Naive thymus-derived CD4-positive, alpha-beta T cell (primary cell): ENCODE measurements at regions not wholly inside any gene's neighbourhood (a gene's known extent, or its start where the extent isn't known, plus 50 kb on each side); places are given as distances from the start of the nearest gene placed in this dataset.

ENCODE experiments used
- ATAC-seq: fragments of 150-1000 bp; cut with Tn5 transposase; 2 replicates; pipeline ENCODE4 v1.10.0; 2021; ENCODE audit warnings: mild to moderate bottlenecking, moderate library complexity
- CTCF ChIA-PET: fragments of 350-600 bp; sonication (Branson Sonifier 250); formaldehyde crosslinking; loops from one replicate; lab custom pipeline; 2021; ENCODE audit warnings: antibody characterized with exemption; lab: Charles Lee
- POLR2A ChIA-PET: fragments of 350-600 bp; sonication (Branson Sonifier 250); formaldehyde crosslinking; loops from one replicate; lab custom pipeline; 2021; ENCODE audit warnings: antibody characterized with exemption, inconsistent platforms; lab: Charles Lee
- DNase-seq, 9 donors: peaks; one replicate each; pipeline versions ENCODE4 v3.0.0 to v3.0.0-alpha.2; 2020 to 2022; ENCODE audit warnings: mixed read lengths in 1 of 9
- H3K27ac ChIP-seq: one replicate; pipeline ENCODE4 v1.7.0; 2013; ENCODE audit warnings: mild to moderate bottlenecking, low read depth, low read length, moderate library complexity
- H3K27me3 ChIP-seq, 2 donors: one replicate each; pipeline ENCODE4 v1.7.0; 2013; ENCODE audit warnings: low read length in 2 of 2, mild to moderate bottlenecking in 2 of 2, moderate library complexity in 2 of 2; ENCODE audit not compliant: control insufficient read depth in 2 of 2, insufficient read depth in 2 of 2
- H3K36me3 ChIP-seq, 3 experiments: 1 replicate in 2 of 3; 2 replicates in 1 of 3; pipeline ENCODE4 v1.7.0; 2013; ENCODE audit warnings: low read length in 3 of 3, mild to moderate bottlenecking in 3 of 3, moderate library complexity in 1 of 3; ENCODE audit not compliant: insufficient read depth in 3 of 3, control insufficient read depth in 2 of 3
- H3K4me1 ChIP-seq, 2 donors: one replicate each; pipeline ENCODE4 v1.7.0; 2013; ENCODE audit warnings: low read length in 2 of 2, mild to moderate bottlenecking in 2 of 2, moderate library complexity in 1 of 2; ENCODE audit not compliant: control insufficient read depth in 2 of 2, insufficient read depth in 2 of 2
- H3K4me3 ChIP-seq: 2 replicates; pipeline ENCODE4 v1.7.0; 2013; ENCODE audit warnings: mild to moderate bottlenecking, low read length
- H3K9me3 ChIP-seq, 3 experiments: 1 replicate in 2 of 3; 2 replicates in 1 of 3; pipeline ENCODE4 v1.7.0; 2013; ENCODE audit warnings: low read length in 3 of 3; ENCODE audit not compliant: control insufficient read depth in 2 of 3
- H3K27ac Mint-ChIP-seq, 9 donors: one replicate each; pipeline ENCODE4 v1.8.0; 2020 to 2022; ENCODE audit warnings: mixed read lengths in 9 of 9, mild to moderate bottlenecking in 8 of 9, moderate library complexity in 5 of 9, inconsistent platforms in 2 of 9
- H3K27me3 Mint-ChIP-seq, 5 donors: one replicate each; pipeline ENCODE4 v1.8.0; 2021 to 2022; ENCODE audit warnings: mixed read lengths in 5 of 5, mild to moderate bottlenecking in 1 of 5
- H3K36me3 Mint-ChIP-seq, 5 donors: one replicate each; pipeline ENCODE4 v1.8.0; 2020 to 2022; ENCODE audit warnings: mixed read lengths in 5 of 5, mild to moderate bottlenecking in 3 of 5, inconsistent platforms in 1 of 5
- H3K4me1 Mint-ChIP-seq, 7 donors: one replicate each; pipeline ENCODE4 v1.8.0; 2020 to 2022; ENCODE audit warnings: mixed read lengths in 7 of 7, mild to moderate bottlenecking in 3 of 7, inconsistent platforms in 1 of 7
- H3K4me3 Mint-ChIP-seq, 10 donors: one replicate each; pipeline ENCODE4 v1.8.0; 2020 to 2022; ENCODE audit warnings: mild to moderate bottlenecking in 10 of 10, mixed read lengths in 10 of 10, moderate library complexity in 6 of 10, inconsistent platforms in 2 of 10
- H3K9me3 Mint-ChIP-seq, 11 donors: one replicate each; pipeline ENCODE4 v1.8.0; 2020 to 2022; ENCODE audit warnings: mixed read lengths in 11 of 11, mild to moderate bottlenecking in 4 of 11, inconsistent platforms in 1 of 11, moderate library complexity in 1 of 11
- intact Hi-C, 2 donors: fragments of 100-400 bp; cut with micrococcal nuclease; formaldehyde crosslinking; loops; one replicate each; pipeline ENCODE4 v1.15.1; 2023

DNA sequence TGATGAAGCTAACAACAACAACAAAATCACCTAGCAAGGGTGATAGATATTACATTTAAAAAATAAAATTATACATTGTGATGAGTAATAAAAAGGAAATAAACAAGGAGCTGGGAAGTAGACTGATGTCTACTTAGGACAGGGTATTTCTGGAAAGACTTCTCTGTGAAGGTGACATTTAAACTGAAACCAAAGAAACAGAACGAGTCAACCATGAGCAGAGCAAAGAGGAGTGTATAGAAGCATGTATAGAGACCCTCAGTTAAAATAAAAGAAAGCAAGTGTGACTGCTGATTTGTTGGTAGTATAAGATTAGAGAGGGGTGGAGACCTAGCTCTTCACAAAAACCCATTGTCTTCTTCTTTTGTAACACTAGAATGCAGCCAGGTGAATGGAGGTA lies 53.0 kb upstream of the TDRD3 start:
- H3K27me3 Mint-ChIP-seq: peaks cover 0 to 55% (median 44%) of the 10 kb centered on the region in 5 donors
- DNase-seq (no peak), ATAC-seq (no peak)
- H3K9me3 Mint-ChIP-seq: peaks cover 0 to 10% (median 3%) of the 10 kb centered on the region in 11 donors
- Histone ChIP-seq H3K9me3 (no peaks in the 10 kb centered on the region), H3K36me3 (no peaks in the 10 kb centered on the region), H3K27ac (no peak overlapping the region), H3K4me1 (no peaks in the 10 kb centered on the region), H3K4me3 (no peak overlapping the region), H3K27me3 (no peaks in the 10 kb centered on the region)
- intact Hi-C loops: no loop called here
- no peak overlapping the region for H3K27ac Mint-ChIP-seq
- ChIA-PET POLR2A (no interaction called here), CTCF (interaction anchor here (0.6 to 0.9 kb wide), 2 partner anchors 9 to 678 kb away, joined by 3 to 4 read pairs; no protein-coding TSS in a partner anchor)
- H3K4me1 Mint-ChIP-seq: peaks cover 0 to 5% (median 0%) of the 10 kb centered on the region in 7 donors
- no peak overlapping the region for H3K4me3 Mint-ChIP-seq
- peaks cover 0 to 3% (median 0%) of the 10 kb centered on the region in 5 donors for H3K36me3 Mint-ChIP-seq

DNA sequence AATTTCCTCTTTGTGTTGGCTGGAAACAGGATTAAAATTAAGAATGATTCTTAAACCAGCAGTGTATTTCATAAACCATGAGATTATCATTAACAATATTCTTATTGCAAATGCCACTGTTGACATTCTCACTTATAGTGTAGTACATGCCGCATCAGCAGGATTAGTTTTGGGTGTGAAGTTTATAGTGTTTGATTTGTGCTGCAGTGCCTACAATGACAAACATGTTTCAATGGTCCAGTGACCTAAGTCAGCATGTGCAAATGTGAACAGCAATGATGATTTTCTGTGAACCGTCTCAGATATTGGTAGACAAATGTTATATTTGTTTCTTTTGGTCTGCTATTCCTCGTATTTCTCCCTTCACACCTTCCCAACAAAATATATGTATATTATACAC lies 49.8 kb upstream of the TDRD3 start:
- H3K27me3 ChIP-seq: no peaks in the 10 kb centered on the region
- DNase-seq: no peak
- H3K4me3 Mint-ChIP-seq: no peak overlapping the region
- H3K27ac Mint-ChIP-seq: no peak overlapping the region
- no peak overlapping the region for H3K4me3 ChIP-seq
- intact Hi-C loops: no loop called here
- ChIA-PET POLR2A (no interaction called here), CTCF (no interaction called here)
- H3K27ac ChIP-seq: no peak overlapping the region
- no peak for ATAC-seq
- peaks cover 0 to 3% (median 0%) of the 10 kb centered on the region in 11 donors for H3K9me3 Mint-ChIP-seq
- H3K27me3 Mint-ChIP-seq: peaks cover 5 to 49% (median 42%) of the 10 kb centered on the region in 5 donors
- no peaks in the 10 kb centered on the region for H3K4me1 ChIP-seq
- no peaks in the 10 kb centered on the region for H3K9me3 ChIP-seq
- no peaks in the 10 kb centered on the region for H3K36me3 Mint-ChIP-seq
- peaks cover 0 to 5% (median 0%) of the 10 kb centered on the region in 7 donors for H3K4me1 Mint-ChIP-seq
- no peaks in the 10 kb centered on the region for H3K36me3 ChIP-seq
